Colonic mucosa (tissue), 4 donors: ENCODE measurements at regions not wholly inside any gene's neighbourhood (a gene's known extent, or its start where the extent isn't known, plus 50 kb on each side); places are given as distances from the start of the nearest gene placed in this dataset.

Experiments used
- DNase-seq: peaks from one replicate; pipeline ENCODE4 v3.0.0-alpha.2; 2020
- H3K27ac ChIP-seq: fragments of 200-600 bp; one replicate; pipeline ENCODE4 v1.8.0; 2021
- H3K27me3 ChIP-seq: fragments of 200-600 bp; one replicate; pipeline ENCODE4 v1.8.0; 2021
- H3K36me3 ChIP-seq: fragments of 200-600 bp; one replicate; pipeline ENCODE4 v1.8.0; 2021
- H3K4me1 ChIP-seq: fragments of 200-600 bp; one replicate; pipeline ENCODE4 v1.8.0; 2021; ENCODE audit warnings: mild to moderate bottlenecking
- H3K4me3 ChIP-seq: fragments of 200-600 bp; one replicate; pipeline ENCODE4 v1.8.0; 2021
- H3K9ac ChIP-seq, 2 donors: one replicate each; pipeline ENCODE4 v1.7.0; 2013; ENCODE audit warnings: control low read depth in 2 of 2, low read depth in 2 of 2, low read length in 2 of 2
- H3K9me3 ChIP-seq: fragments of 200-600 bp; one replicate; pipeline ENCODE4 v1.8.0; 2021
- CTCF ChIP-seq: fragments of 200-600 bp; IDR thresholded peaks from one replicate; pipeline ENCODE4 v1.8.0; 2022; ENCODE audit warnings: antibody characterized with exemption, mild to moderate bottlenecking
- intact Hi-C: fragments of 100-400 bp; cut with DNase I; formaldehyde crosslinking; loops from one replicate; pipeline ENCODE4 v1.14.1; 2022
- donor health status: healthy.
- donor health status: DM: no; HTN: no; CAD: no.
- donor health status: DM: no; HTN: no; CAD: no.

GRCh38 chrX:94633237-94633636 lies 959.2 kb downstream of the FAM133A start:
- TF ChIP-seq CTCF = no peak
- no peaks in the 10 kb centered on the region for H3K9me3 ChIP-seq
- H3K4me3 ChIP-seq = no peak overlapping the region
- H3K27ac ChIP-seq = no peak overlapping the region
- DNase-seq = no peak
- no peaks in the 10 kb centered on the region for H3K4me1 ChIP-seq
- no peaks in the 10 kb centered on the region for H3K27me3 ChIP-seq
- no peaks in the 10 kb centered on the region for H3K36me3 ChIP-seq
- H3K9ac ChIP-seq = no peak overlapping the region
- intact Hi-C loops = no loop called here

- no peaks in the 10 kb centered on the region for H3K36me3 ChIP-seq
- intact Hi-C loops = no loop called here
- TF ChIP-seq CTCF = no peak
- no peak overlapping the region for H3K27ac ChIP-seq
- H3K9ac ChIP-seq = no peak overlapping the region
- H3K9me3 ChIP-seq = no peaks in the 10 kb centered on the region
- no peaks in the 10 kb centered on the region for H3K4me1 ChIP-seq
- no peaks in the 10 kb centered on the region for H3K27me3 ChIP-seq
- DNase-seq = no peak
- no peak overlapping the region for H3K4me3 ChIP-seq
Measured at GRCh38 chrX:94635003-94635402, 961.0 kb downstream of the FAM133A start.

- Histone ChIP-seq H3K27ac (no peak overlapping the region), H3K9me3 (no peaks in the 10 kb centered on the region), H3K4me3 (no peak overlapping the region), H3K4me1 (no peaks in the 10 kb centered on the region), H3K27me3 (no peaks in the 10 kb centered on the region), H3K36me3 (no peaks in the 10 kb centered on the region), H3K9ac (no peak overlapping the region)
- no peak for TF ChIP-seq CTCF
- intact Hi-C loops = no loop called here
- DNase-seq = no peak
Measured at GRCh38 chrX:94645726-94646125, 971.7 kb downstream of the FAM133A start.

GRCh38 chrX:94655180-94655579 lies 981.2 kb downstream of the FAM133A start:
- no peak for TF ChIP-seq CTCF
- intact Hi-C loops = no loop called here
- Histone ChIP-seq H3K9me3 (no peaks in the 10 kb centered on the region), H3K9ac (no peak overlapping the region), H3K4me1 (no peaks in the 10 kb centered on the region), H3K27me3 (no peaks in the 10 kb centered on the region), H3K4me3 (no peak overlapping the region), H3K36me3 (no peaks in the 10 kb centered on the region), H3K27ac (no peak overlapping the region)
- no peak for DNase-seq

GRCh38 chrX:94662689-94663088 lies 988.7 kb downstream of the FAM133A start:
- Histone ChIP-seq H3K36me3 (no peaks in the 10 kb centered on the region), H3K4me3 (no peak overlapping the region), H3K27me3 (no peaks in the 10 kb centered on the region), H3K9me3 (no peaks in the 10 kb centered on the region), H3K9ac (no peak overlapping the region), H3K4me1 (no peaks in the 10 kb centered on the region), H3K27ac (no peak overlapping the region)
- intact Hi-C loops = no loop called here
- no peak for TF ChIP-seq CTCF
- DNase-seq = no peak

- DNase-seq = no peak
- intact Hi-C loops = no loop called here
- Histone ChIP-seq H3K9ac (no peak overlapping the region), H3K4me3 (no peak overlapping the region), H3K27me3 (no peaks in the 10 kb centered on the region), H3K36me3 (no peaks in the 10 kb centered on the region), H3K27ac (no peak overlapping the region), H3K9me3 (no peaks in the 10 kb centered on the region), H3K4me1 (no peaks in the 10 kb centered on the region)
- TF ChIP-seq CTCF = no peak
Measured at GRCh38 chrX:94676285-94676684, 1002.3 kb downstream of the FAM133A start.
